Neural progenitor cell (in vitro differentiated cells): ENCODE measurements at regions not wholly inside any gene's neighbourhood (a gene's known extent, or its start where the extent isn't known, plus 50 kb on each side); places are given as distances from the start of the nearest gene placed in this dataset.

ENCODE experiments used
- CTCF ChIP-seq: fragments of 200-600 bp; sonication (generic); IDR thresholded peaks from 2 replicates; pipeline ENCODE4 v1.5.1; 2017; ENCODE audit warnings: antibody characterized with exemption, mild to moderate bottlenecking
- EZH2 ChIP-seq: fragments of 200-600 bp; sonication (generic); IDR thresholded peaks from 2 replicates; pipeline ENCODE4 v1.6.1; 2017; ENCODE audit warnings: antibody characterized with exemption, mild to moderate bottlenecking, moderate library complexity
- EZH2phosphoT487 ChIP-seq: fragments of 200-600 bp; sonication (generic); IDR thresholded peaks from 2 replicates; pipeline ENCODE4 v1.6.1; 2017; ENCODE audit warnings: antibody characterized with exemption

DNA sequence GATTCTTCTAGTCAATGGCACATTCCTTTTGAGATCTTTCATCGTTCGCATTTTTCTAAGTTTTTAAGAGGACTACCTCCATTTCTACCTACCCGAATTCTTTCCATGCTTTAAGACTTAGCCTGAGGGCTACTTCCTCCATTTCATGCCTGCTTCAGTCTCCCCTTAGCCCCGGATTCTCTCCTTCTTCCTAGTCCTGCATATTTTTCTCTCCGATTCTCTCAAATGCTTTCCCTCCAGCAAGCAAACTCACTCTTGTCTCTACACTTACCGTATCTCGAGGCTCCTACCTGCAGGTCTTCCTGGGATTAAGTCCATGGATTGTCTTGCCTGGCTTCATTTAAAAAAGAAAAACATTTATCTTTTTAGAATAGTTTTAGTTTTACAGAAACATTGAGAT is 354.4 kb downstream of the MYCN start:
- no peak for TF ChIP-seq CTCF
- no peak for TF ChIP-seq EZH2
- no peak for TF ChIP-seq EZH2phosphoT487
